Endodermal cell (in vitro differentiated cells): ENCODE measurements at regions not wholly inside any gene's neighbourhood (a gene's known extent, or its start where the extent isn't known, plus 50 kb on each side); places are given as distances from the start of the nearest gene placed in this dataset.

Experiments
- DNase-seq: peaks from one replicate; pipeline ENCODE4 v3.0.0-alpha.2; 2017
- H3K27ac ChIP-seq: 2 replicates; pipeline ENCODE4 v1.5.1; 2013; ENCODE audit warnings: mild to moderate bottlenecking, low read depth, low read length, moderate library complexity
- H3K27me3 ChIP-seq: 2 replicates; pipeline ENCODE4 v1.6.1; 2013; ENCODE audit warnings: mild to moderate bottlenecking, low read length, moderate library complexity; ENCODE audit not compliant: insufficient read depth, control insufficient read depth, poor library complexity, severe bottlenecking
- H3K36me3 ChIP-seq: 2 replicates; pipeline ENCODE4 v1.7.0; 2013; ENCODE audit warnings: mild to moderate bottlenecking, low read length, moderate library complexity; ENCODE audit not compliant: control insufficient read depth, insufficient read depth
- H3K4me1 ChIP-seq: one replicate; pipeline ENCODE4 v1.7.0; 2013; ENCODE audit warnings: low read length; ENCODE audit not compliant: control insufficient read depth, insufficient read depth
- H3K4me3 ChIP-seq: 2 replicates; pipeline ENCODE4 v1.5.1; 2013; ENCODE audit warnings: mild to moderate bottlenecking, low read length, moderate library complexity
- H3K9ac ChIP-seq: 2 replicates; pipeline ENCODE4 v1.6.1; 2013; ENCODE audit warnings: mild to moderate bottlenecking, low read length, moderate library complexity; ENCODE audit not compliant: poor library complexity, severe bottlenecking; ENCODE audit errors: extremely low read depth
- H3K9me3 ChIP-seq: 2 replicates; pipeline ENCODE4 v1.6.1; 2013; ENCODE audit warnings: mild to moderate bottlenecking, low read length, moderate library complexity; ENCODE audit not compliant: control insufficient read depth
- H3K27ac Mint-ChIP-seq: 2 replicates; pipeline ENCODE4 v1.8.0; 2020; ENCODE audit warnings: mixed read lengths
- H3K27me3 Mint-ChIP-seq: 2 replicates; pipeline ENCODE4 v1.8.0; 2021; ENCODE audit warnings: mild to moderate bottlenecking, mixed read lengths; ENCODE audit not compliant: insufficient read depth
- H3K36me3 Mint-ChIP-seq: 2 replicates; pipeline ENCODE4 v1.8.0; 2020; ENCODE audit warnings: low read depth, mixed read lengths
- H3K4me1 Mint-ChIP-seq: 2 replicates; pipeline ENCODE4 v1.8.0; 2020; ENCODE audit warnings: mixed read lengths
- H3K4me3 Mint-ChIP-seq: 2 replicates; pipeline ENCODE4 v1.8.0; 2020; ENCODE audit warnings: mild to moderate bottlenecking, moderate library complexity, mixed read lengths
- H3K9me3 Mint-ChIP-seq: 2 replicates; pipeline ENCODE4 v1.8.0; 2020; ENCODE audit warnings: mild to moderate bottlenecking, mixed read lengths
- WGBS, 2 experiments: methylation state at CpG; one replicate each; pipeline versions ENCODE4 v1.1.5 to v1.1.7; 2013; ENCODE audit warnings: missing lambda C conversion rate in 2 of 2, mixed read lengths in 1 of 2; ENCODE audit not compliant: insufficient coverage in 1 of 2, insufficient read length in 1 of 2; 5-methylcytosine and 5-hydroxymethylcytosine counted together
- TF ChIP-seq, protein P1 (sequence below): fragments of 200-600 bp; sonication (generic); conservative IDR thresholded peaks from 2 replicates; pipeline ENCODE4 v1.5.0; 2021; ENCODE audit warnings: antibody characterized with exemption, mild to moderate bottlenecking

GRCh38 chr11:25432376-25432775, 899.6 kb upstream of the ANO3 start:
- Mint-ChIP-seq H3K4me1 (peaks cover 18% of the 10 kb centered on the region), H3K27me3 (no peaks in the 10 kb centered on the region), H3K27ac (no peak overlapping the region), H3K36me3 (no peaks in the 10 kb centered on the region), H3K9me3 (peaks cover 3% of the 10 kb centered on the region), H3K4me3 (no peak overlapping the region)
- TF ChIP-seq, protein P1, sequence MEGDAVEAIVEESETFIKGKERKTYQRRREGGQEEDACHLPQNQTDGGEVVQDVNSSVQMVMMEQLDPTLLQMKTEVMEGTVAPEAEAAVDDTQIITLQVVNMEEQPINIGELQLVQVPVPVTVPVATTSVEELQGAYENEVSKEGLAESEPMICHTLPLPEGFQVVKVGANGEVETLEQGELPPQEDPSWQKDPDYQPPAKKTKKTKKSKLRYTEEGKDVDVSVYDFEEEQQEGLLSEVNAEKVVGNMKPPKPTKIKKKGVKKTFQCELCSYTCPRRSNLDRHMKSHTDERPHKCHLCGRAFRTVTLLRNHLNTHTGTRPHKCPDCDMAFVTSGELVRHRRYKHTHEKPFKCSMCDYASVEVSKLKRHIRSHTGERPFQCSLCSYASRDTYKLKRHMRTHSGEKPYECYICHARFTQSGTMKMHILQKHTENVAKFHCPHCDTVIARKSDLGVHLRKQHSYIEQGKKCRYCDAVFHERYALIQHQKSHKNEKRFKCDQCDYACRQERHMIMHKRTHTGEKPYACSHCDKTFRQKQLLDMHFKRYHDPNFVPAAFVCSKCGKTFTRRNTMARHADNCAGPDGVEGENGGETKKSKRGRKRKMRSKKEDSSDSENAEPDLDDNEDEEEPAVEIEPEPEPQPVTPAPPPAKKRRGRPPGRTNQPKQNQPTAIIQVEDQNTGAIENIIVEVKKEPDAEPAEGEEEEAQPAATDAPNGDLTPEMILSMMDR = no peak
- no peaks in the 10 kb centered on the region for H3K36me3 ChIP-seq
- H3K9ac ChIP-seq = no peak overlapping the region
- H3K4me3 ChIP-seq = no peak overlapping the region
- 87 to 100% methylated on average over 1 to 2 of the region's 2 CpGs for WGBS, 2 experiments
- peaks cover 6% of the 10 kb centered on the region for H3K9me3 ChIP-seq
- H3K4me1 ChIP-seq = no peaks in the 10 kb centered on the region
- no peak for DNase-seq
- H3K27ac ChIP-seq = no peak overlapping the region
- H3K27me3 ChIP-seq = no peaks in the 10 kb centered on the region

DNA sequence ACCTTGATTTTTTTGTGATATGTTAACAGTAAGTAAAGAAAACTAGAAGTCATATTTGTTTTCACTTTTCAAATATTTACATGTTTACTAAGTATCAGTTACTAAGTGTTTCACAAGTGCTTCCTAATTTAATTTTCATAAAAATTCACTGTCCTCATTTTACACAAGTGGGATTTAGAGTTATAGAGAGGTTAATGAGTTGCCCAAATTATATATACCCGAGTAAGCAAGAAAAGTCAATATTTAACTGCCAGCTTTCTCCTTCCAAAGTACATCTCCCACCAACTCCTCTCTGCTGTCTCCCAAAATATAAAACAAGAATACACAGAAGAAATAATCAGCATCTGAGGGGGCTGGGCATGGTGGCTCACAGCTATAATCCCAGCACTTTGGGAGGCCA, 896.7 kb upstream of the ANO3 start:
- 100% methylated on average over 1 of the region's 1 CpG; no CpG with 5 or more reads in 1 of the 2 experiments for WGBS, 2 experiments
- Histone ChIP-seq H3K36me3 (no peaks in the 10 kb centered on the region), H3K4me3 (no peak overlapping the region), H3K27me3 (no peaks in the 10 kb centered on the region), H3K9ac (no peak overlapping the region), H3K27ac (no peak overlapping the region), H3K9me3 (peaks cover 6% of the 10 kb centered on the region), H3K4me1 (no peaks in the 10 kb centered on the region)
- TF ChIP-seq, protein P1 = no peak
- no peak overlapping the region for H3K27ac Mint-ChIP-seq
- peaks cover 3% of the 10 kb centered on the region for H3K9me3 Mint-ChIP-seq
- H3K36me3 Mint-ChIP-seq = no peaks in the 10 kb centered on the region
- H3K4me1 Mint-ChIP-seq = peaks cover 18% of the 10 kb centered on the region
- H3K27me3 Mint-ChIP-seq = no peaks in the 10 kb centered on the region
- no peak for DNase-seq
- H3K4me3 Mint-ChIP-seq = no peak overlapping the region

GRCh38 chr11:25436326-25436725, 895.6 kb upstream of the ANO3 start:
- no peaks in the 10 kb centered on the region for H3K27me3 ChIP-seq
- no peaks in the 10 kb centered on the region for H3K4me1 ChIP-seq
- H3K9me3 Mint-ChIP-seq = peaks cover 3% of the 10 kb centered on the region
- no peak overlapping the region for H3K27ac ChIP-seq
- no peak overlapping the region for H3K27ac Mint-ChIP-seq
- no peaks in the 10 kb centered on the region for H3K36me3 Mint-ChIP-seq
- no peak overlapping the region for H3K4me3 ChIP-seq
- DNase-seq = no peak
- H3K9me3 ChIP-seq = peaks cover 6% of the 10 kb centered on the region
- H3K4me1 Mint-ChIP-seq = peaks cover 18% of the 10 kb centered on the region
- TF ChIP-seq, protein P1 = no peak
- no peaks in the 10 kb centered on the region for H3K27me3 Mint-ChIP-seq
- H3K36me3 ChIP-seq = no peaks in the 10 kb centered on the region
- no peak overlapping the region for H3K9ac ChIP-seq
- no peak overlapping the region for H3K4me3 Mint-ChIP-seq
- WGBS, 2 experiments = 90% methylated on average over 2 of the region's 2 CpGs; no CpG with 5 or more reads in 1 of the 2 experiments
